PC-9 (cell line): ENCODE measurements at regions not wholly inside any gene's neighbourhood (a gene's known extent, or its start where the extent isn't known, plus 50 kb on each side); places are given as distances from the start of the nearest gene placed in this dataset.

Source experiments
- BruUV-seq: library from RNA; stranded (reverse); fragments of 400-500 nt; replicated peaks from 2 replicates; lab custom pipeline; 2021; lab: Mats Ljungman, UMichigan
- CTCF ChIA-PET: fragments of 300-600 bp; sonication (Branson Sonifier 250); formaldehyde crosslinking; loops from one replicate; lab custom pipeline; 2022; ENCODE audit warnings: antibody characterized with exemption; lab: Charles Lee
- POLR2A ChIA-PET: fragments of 300-600 bp; sonication (Branson Sonifier 250); formaldehyde crosslinking; loops from one replicate; lab custom pipeline; 2022; ENCODE audit warnings: antibody characterized with exemption; ENCODE audit not compliant: unreplicated experiment; lab: Charles Lee
- DNase-seq, 2 experiments: peaks; one replicate each; pipeline versions ENCODE4 v3.0.0 to v3.0.0-alpha.2; 2015 to 2022; ENCODE audit warnings: mixed read lengths in 1 of 2
- H2AFZ ChIP-seq: fragments of 200-600 bp; sonication (generic); 2 replicates; pipeline ENCODE4 v1.8.1; 2017; ENCODE audit warnings: antibody characterized with exemption
- H3F3A ChIP-seq: fragments of 200-600 bp; sonication (generic); 2 replicates; pipeline ENCODE4 v1.8.1; 2017; ENCODE audit warnings: antibody characterized with exemption, mild to moderate bottlenecking, low read depth; ENCODE audit not compliant: insufficient read depth
- H3K27ac ChIP-seq: fragments of 200-600 bp; sonication (generic); 2 replicates; pipeline ENCODE4 v1.6.1; 2016; ENCODE audit warnings: mixed run types
- H3K27me3 ChIP-seq: fragments of 200-600 bp; sonication (generic); 2 replicates; pipeline ENCODE4 v1.6.1; 2016; ENCODE audit warnings: low read depth, mixed run types; ENCODE audit not compliant: insufficient read depth
- H3K36me3 ChIP-seq: fragments of 200-600 bp; sonication (generic); 2 replicates; pipeline ENCODE4 v1.6.1; 2016; ENCODE audit warnings: low read depth, mixed run types
- H3K4me1 ChIP-seq: fragments of 200-600 bp; sonication (generic); replicated peaks from 2 replicates; pipeline ENCODE4 v1.6.1; 2016; ENCODE audit warnings: mixed run types; ENCODE audit not compliant: insufficient read depth
- H3K4me2 ChIP-seq: fragments of 200-600 bp; sonication (generic); 2 replicates; pipeline ENCODE4 v1.6.1; 2017; ENCODE audit warnings: mixed run types
- H3K4me3 ChIP-seq: fragments of 200-600 bp; sonication (generic); 2 replicates; pipeline ENCODE4 v1.6.1; 2016; ENCODE audit warnings: mixed run types
- H3K79me2 ChIP-seq: fragments of 200-600 bp; sonication (generic); 2 replicates; pipeline ENCODE4 v1.6.1; 2017; ENCODE audit warnings: low read depth, mixed run types
- H3K9me2 ChIP-seq: fragments of 200-600 bp; sonication (generic); 2 replicates; pipeline ENCODE4 v1.8.1; 2017; ENCODE audit warnings: mild to moderate bottlenecking; ENCODE audit not compliant: insufficient read depth
- H3K9me3 ChIP-seq: fragments of 200-600 bp; sonication (generic); 2 replicates; pipeline ENCODE4 v1.8.1; 2016; ENCODE audit warnings: low read depth; ENCODE audit not compliant: insufficient read depth
- H4K20me1 ChIP-seq: fragments of 200-600 bp; sonication (generic); 2 replicates; pipeline ENCODE4 v1.8.1; 2017; ENCODE audit not compliant: insufficient read depth
- EZH2 ChIP-seq: fragments of 200-600 bp; sonication (generic); IDR thresholded peaks from 2 replicates; pipeline ENCODE4 v1.8.0; 2017; ENCODE audit warnings: antibody characterized with exemption, low read depth
- intact Hi-C: fragments of 100-400 bp; cut with micrococcal nuclease; formaldehyde crosslinking; loops from one replicate; pipeline ENCODE4 v1.10.0; 2022; ENCODE audit not compliant: unreplicated experiment
- TF ChIP-seq, protein P1 (sequence below): fragments of 200-600 bp; sonication (generic); conservative IDR thresholded peaks from 2 replicates; pipeline ENCODE4 v1.6.1; 2017; ENCODE audit warnings: mixed run types, antibody characterized with exemption, mild to moderate bottlenecking, moderate library complexity

- Histone ChIP-seq H3K4me3 (no peak overlapping the region), H3K27ac (no peak overlapping the region), H4K20me1 (no peaks in the 10 kb centered on the region), H3K79me2 (no peaks in the 10 kb centered on the region), H3K9me3 (no peaks in the 10 kb centered on the region), H3K27me3 (no peaks in the 10 kb centered on the region), H3K36me3 (no peaks in the 10 kb centered on the region), H3K9me2 (no peaks in the 10 kb centered on the region), H3K4me1 (no peaks in the 10 kb centered on the region), H3K4me2 (no peak overlapping the region), H2AFZ (no peak overlapping the region), H3F3A (no peaks in the 10 kb centered on the region)
- no TSS peak for BruUV-seq
- no peak for DNase-seq
- TF ChIP-seq, protein P1, sequence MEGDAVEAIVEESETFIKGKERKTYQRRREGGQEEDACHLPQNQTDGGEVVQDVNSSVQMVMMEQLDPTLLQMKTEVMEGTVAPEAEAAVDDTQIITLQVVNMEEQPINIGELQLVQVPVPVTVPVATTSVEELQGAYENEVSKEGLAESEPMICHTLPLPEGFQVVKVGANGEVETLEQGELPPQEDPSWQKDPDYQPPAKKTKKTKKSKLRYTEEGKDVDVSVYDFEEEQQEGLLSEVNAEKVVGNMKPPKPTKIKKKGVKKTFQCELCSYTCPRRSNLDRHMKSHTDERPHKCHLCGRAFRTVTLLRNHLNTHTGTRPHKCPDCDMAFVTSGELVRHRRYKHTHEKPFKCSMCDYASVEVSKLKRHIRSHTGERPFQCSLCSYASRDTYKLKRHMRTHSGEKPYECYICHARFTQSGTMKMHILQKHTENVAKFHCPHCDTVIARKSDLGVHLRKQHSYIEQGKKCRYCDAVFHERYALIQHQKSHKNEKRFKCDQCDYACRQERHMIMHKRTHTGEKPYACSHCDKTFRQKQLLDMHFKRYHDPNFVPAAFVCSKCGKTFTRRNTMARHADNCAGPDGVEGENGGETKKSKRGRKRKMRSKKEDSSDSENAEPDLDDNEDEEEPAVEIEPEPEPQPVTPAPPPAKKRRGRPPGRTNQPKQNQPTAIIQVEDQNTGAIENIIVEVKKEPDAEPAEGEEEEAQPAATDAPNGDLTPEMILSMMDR = no peak
- TF ChIP-seq EZH2 = no peak
- CTCF ChIA-PET = no interaction called here
- intact Hi-C loops = no loop called here
- POLR2A ChIA-PET = no interaction called here
These were observed 144.4 kb upstream of the GATB start for GRCh38 chr4:151905197-151905596.

GRCh38 chr4:151901631-151902030 lies 140.8 kb upstream of the GATB start:
- Histone ChIP-seq H3F3A (no peaks in the 10 kb centered on the region), H2AFZ (no peak overlapping the region), H3K36me3 (no peaks in the 10 kb centered on the region), H3K4me3 (no peak overlapping the region), H3K4me2 (no peak overlapping the region), H3K9me2 (no peaks in the 10 kb centered on the region), H3K4me1 (no peaks in the 10 kb centered on the region), H3K79me2 (no peaks in the 10 kb centered on the region), H3K27me3 (no peaks in the 10 kb centered on the region), H3K9me3 (no peaks in the 10 kb centered on the region), H3K27ac (no peak overlapping the region), H4K20me1 (no peaks in the 10 kb centered on the region)
- no peak for TF ChIP-seq EZH2
- TF ChIP-seq, protein P1 = no peak
- no peak for DNase-seq
- intact Hi-C loops = no loop called here
- ChIA-PET CTCF (no interaction called here), POLR2A (interaction anchor here (0.8 kb wide), 1 partner anchor 287 kb away, joined by 6 read pairs; no protein-coding TSS in a partner anchor)
- no TSS peak for BruUV-seq

DNA sequence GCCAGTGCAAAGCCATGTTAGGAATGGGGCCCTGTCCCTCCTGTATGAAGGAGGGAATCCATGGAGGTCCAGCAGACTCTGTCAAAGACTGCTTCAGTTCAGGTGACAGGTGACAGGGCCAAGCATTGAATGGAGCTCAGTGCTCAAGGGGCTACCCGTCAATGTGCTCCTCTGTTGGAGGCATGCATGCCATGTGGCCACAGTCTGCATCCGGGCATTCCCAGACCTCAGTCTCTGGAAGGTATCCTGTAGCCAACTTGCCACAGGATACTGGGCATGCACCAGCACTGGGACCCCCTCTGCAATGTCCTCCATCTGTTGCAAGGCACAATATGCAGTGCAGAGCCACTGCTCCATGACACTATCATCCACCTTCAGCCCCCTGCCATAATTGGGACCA lies 136.1 kb upstream of the GATB start:
- ChIA-PET CTCF (no interaction called here), POLR2A (no interaction called here)
- Histone ChIP-seq H3K9me2 (no peaks in the 10 kb centered on the region), H3K27ac (no peak overlapping the region), H3K9me3 (no peaks in the 10 kb centered on the region), H3K27me3 (no peaks in the 10 kb centered on the region), H3K36me3 (no peaks in the 10 kb centered on the region), H3K4me1 (no peaks in the 10 kb centered on the region), H3K79me2 (no peaks in the 10 kb centered on the region), H3F3A (no peaks in the 10 kb centered on the region), H2AFZ (no peak overlapping the region), H3K4me2 (no peak overlapping the region), H4K20me1 (no peaks in the 10 kb centered on the region), H3K4me3 (no peak overlapping the region)
- no TSS peak for BruUV-seq
- TF ChIP-seq, protein P1 = no peak
- TF ChIP-seq EZH2 = no peak
- intact Hi-C loops = no loop called here
- no peak for DNase-seq
